GM21576 (cell line): ENCODE measurements at regions not wholly inside any gene's neighbourhood (a gene's known extent, or its start where the extent isn't known, plus 50 kb on each side); places are given as distances from the start of the nearest gene placed in this dataset.

ENCODE experiments used
- ATAC-seq: cut with Tn5 transposase; IDR thresholded peaks from one replicate; pipeline ENCODE4 v1.9.1; 2021; ENCODE audit warnings: mild to moderate bottlenecking, moderate library complexity; ENCODE audit not compliant: unreplicated experiment

GRCh38 chr4:11525085-11525484, 96.4 kb upstream of the HS3ST1 start:
- ATAC-seq: no peak

- ATAC-seq: no peak
These were observed 90.1 kb upstream of the HS3ST1 start for GRCh38 chr4:11518754-11519153.

- no peak for ATAC-seq
These were observed 86.2 kb upstream of the HS3ST1 start for GRCh38 chr4:11514779-11515419.

GRCh38 chr4:11514003-11514402, 85.3 kb upstream of the HS3ST1 start:
- ATAC-seq: no peak

- ATAC-seq: no peak
These were observed 84.2 kb upstream of the HS3ST1 start for GRCh38 chr4:11512871-11513270.

GRCh38 chr4:11511321-11511720, 82.6 kb upstream of the HS3ST1 start:
- no peak for ATAC-seq

GRCh38 chr4:11507920-11508319, 79.2 kb upstream of the HS3ST1 start:
- no peak for ATAC-seq

- ATAC-seq: no peak
These were observed 77.5 kb upstream of the HS3ST1 start for GRCh38 chr4:11506194-11506593.

GRCh38 chr4:11505221-11505971, 76.7 kb upstream of the HS3ST1 start:
- ATAC-seq: no peak

GRCh38 chr4:11503166-11503565, 74.5 kb upstream of the HS3ST1 start:
- ATAC-seq: no peak

GRCh38 chr4:11497972-11498371, 69.3 kb upstream of the HS3ST1 start:
- no peak for ATAC-seq

- no peak for ATAC-seq
These were observed 68.6 kb upstream of the HS3ST1 start for GRCh38 chr4:11497212-11497806.

GRCh38 chr4:11496351-11496829, 67.7 kb upstream of the HS3ST1 start:
- ATAC-seq: no peak

GRCh38 chr4:11495818-11496217, 67.1 kb upstream of the HS3ST1 start:
- ATAC-seq: no peak

GRCh38 chr4:11495291-11495690, 66.6 kb upstream of the HS3ST1 start:
- no peak for ATAC-seq

GRCh38 chr4:11494232-11494631, 65.5 kb upstream of the HS3ST1 start:
- ATAC-seq: no peak

GRCh38 chr4:11489453-11490083, 60.9 kb upstream of the HS3ST1 start:
- ATAC-seq: no peak

GRCh38 chr4:11488657-11489452, 60.2 kb upstream of the HS3ST1 start:
- no peak for ATAC-seq

- ATAC-seq: no peak
These were observed 59.3 kb upstream of the HS3ST1 start for GRCh38 chr4:11487868-11488544.

- ATAC-seq: no peak
These were observed 58.4 kb upstream of the HS3ST1 start for GRCh38 chr4:11487139-11487538.
